IMR-90 (cell line): ENCODE measurements at regions not wholly inside any gene's neighbourhood (a gene's known extent, or its start where the extent isn't known, plus 50 kb on each side); places are given as distances from the start of the nearest gene placed in this dataset.

ENCODE experiments used
- ATAC-seq: fragments of 200-7000 bp; cut with Tn5 transposase; 2 replicates; pipeline ENCODE4 v1.9.1; 2020; ENCODE audit warnings: low read depth, mild to moderate bottlenecking, moderate library complexity
- BruUV-seq: library from RNA; stranded (reverse); fragments of 400-500 nt; replicated peaks from 2 replicates; lab custom pipeline; 2021; lab: Mats Ljungman, UMichigan
- CTCF ChIA-PET: fragments of 300-600 bp; formaldehyde crosslinking; extraction: SDS; loops from one replicate; lab custom pipeline; 2021; ENCODE audit warnings: antibody characterized with exemption; lab: Yijun Ruan, JAX
- POLR2A ChIA-PET: fragments of 300-600 bp; sonication (Branson Sonifier 250); formaldehyde crosslinking; loops from one replicate; lab custom pipeline; 2022; ENCODE audit warnings: antibody characterized with exemption; ENCODE audit not compliant: unreplicated experiment; lab: Charles Lee
- DNase-seq: peaks from one replicate; pipeline ENCODE4 v3.0.0; 2013
- H2AFZ ChIP-seq: replicated peaks from 2 replicates; pipeline ENCODE3; 2013; ENCODE audit warnings: low read length, mild to moderate bottlenecking; ENCODE audit not compliant: poor library complexity
- H2AK5ac ChIP-seq: 2 replicates; pipeline ENCODE4 v1.6.1; 2013; ENCODE audit warnings: low read depth, low read length, inconsistent platforms
- H2AK9ac ChIP-seq: replicated peaks from 2 replicates; pipeline ENCODE3; 2013; ENCODE audit warnings: mild to moderate bottlenecking, low read depth, low read length, moderate library complexity; ENCODE audit not compliant: poor library complexity
- H2BK120ac ChIP-seq: 2 replicates; pipeline ENCODE4 v1.6.1; 2013; ENCODE audit warnings: low read depth, low read length, inconsistent platforms
- H2BK15ac ChIP-seq: 3 replicates; pipeline ENCODE4 v1.6.1; 2013; ENCODE audit warnings: low read depth, low read length, inconsistent platforms
- H2BK20ac ChIP-seq: 2 replicates; pipeline ENCODE4 v1.6.1; 2013; ENCODE audit warnings: low read depth, mild to moderate bottlenecking, inconsistent platforms, low read length, moderate library complexity
- H2BK5ac ChIP-seq: 2 replicates; pipeline ENCODE4 v1.6.1; 2013; ENCODE audit warnings: mild to moderate bottlenecking, low read depth, low read length, inconsistent platforms; ENCODE audit not compliant: poor library complexity, severe bottlenecking
- H3K14ac ChIP-seq: replicated peaks from 2 replicates; pipeline ENCODE4 v1.6.1; 2013; ENCODE audit warnings: low read depth, low read length, inconsistent platforms
- H3K18ac ChIP-seq: 2 replicates; pipeline ENCODE4 v1.6.1; 2013; ENCODE audit warnings: low read depth, low read length, control low read depth
- H3K23ac ChIP-seq: 2 replicates; pipeline ENCODE4 v1.6.1; 2013; ENCODE audit warnings: low read depth, low read length, inconsistent platforms
- H3K27ac ChIP-seq: 2 replicates; pipeline ENCODE4 v1.5.1; 2013; ENCODE audit warnings: mild to moderate bottlenecking, control low read depth, low read length; ENCODE audit not compliant: insufficient read depth
- H3K27me3 ChIP-seq: 2 replicates; pipeline ENCODE4 v1.6.1; 2013; ENCODE audit warnings: low read length; ENCODE audit not compliant: control insufficient read depth, insufficient read depth
- H3K36me3 ChIP-seq: 2 replicates; pipeline ENCODE4 v1.6.1; 2013; ENCODE audit warnings: low read length, mixed read lengths; ENCODE audit not compliant: control insufficient read depth, insufficient read depth
- H3K4ac ChIP-seq: 2 replicates; pipeline ENCODE4 v1.6.1; 2013; ENCODE audit warnings: low read depth, low read length, inconsistent platforms
- H3K4me1 ChIP-seq: 2 replicates; pipeline ENCODE4 v1.6.1; 2013; ENCODE audit warnings: low read length, mixed read lengths; ENCODE audit not compliant: control insufficient read depth, insufficient read depth
- H3K4me2 ChIP-seq: 2 replicates; pipeline ENCODE4 v1.6.1; 2013; ENCODE audit warnings: low read depth, mild to moderate bottlenecking, control low read depth, low read length, moderate library complexity
- H3K4me3 ChIP-seq: 2 replicates; pipeline ENCODE4 v1.5.1; 2013; ENCODE audit warnings: low read depth, mild to moderate bottlenecking, control low read depth, low read length, moderate library complexity; ENCODE audit not compliant: insufficient read depth
- H3K56ac ChIP-seq: 2 replicates; pipeline ENCODE4 v1.6.1; 2013; ENCODE audit warnings: low read length, inconsistent platforms; ENCODE audit not compliant: insufficient read depth; ENCODE audit errors: extremely low read depth
- H3K79me1 ChIP-seq, 2 experiments: 2 replicates each; pipeline ENCODE4 v1.6.1; 2013; ENCODE audit warnings: low read length in 2 of 2, inconsistent platforms in 1 of 2, low read depth in 1 of 2
- H3K9ac ChIP-seq: 2 replicates; pipeline ENCODE4 v1.6.1; 2013; ENCODE audit warnings: low read depth, low read length, control low read depth
- H3K9me1 ChIP-seq: 2 replicates; pipeline ENCODE4 v1.6.1; 2013; ENCODE audit warnings: low read length, inconsistent platforms; ENCODE audit not compliant: insufficient read depth
- H3K9me3 ChIP-seq: 2 replicates; pipeline ENCODE4 v1.6.1; 2013; ENCODE audit warnings: low read length; ENCODE audit not compliant: control insufficient read depth, insufficient read depth
- H4K20me1 ChIP-seq: 2 replicates; pipeline ENCODE4 v1.6.1; 2013; ENCODE audit warnings: low read length, inconsistent platforms; ENCODE audit not compliant: insufficient read depth
- H4K5ac ChIP-seq: 2 replicates; pipeline ENCODE4 v1.6.1; 2013; ENCODE audit warnings: mild to moderate bottlenecking, low read depth, low read length, control low read depth
- H4K8ac ChIP-seq, 2 experiments: 2 replicates each; pipeline ENCODE4 v1.6.1; 2013; ENCODE audit warnings: low read depth in 2 of 2, low read length in 2 of 2, control low read depth in 1 of 2, inconsistent platforms in 1 of 2
- H4K91ac ChIP-seq: 2 replicates; pipeline ENCODE4 v1.6.1; 2013; ENCODE audit warnings: low read depth, low read length, inconsistent platforms; ENCODE audit not compliant: insufficient read depth
- MAFK ChIP-seq: IDR thresholded peaks from 2 replicates; pipeline ENCODE4 v1.6.1; 2012; ENCODE audit warnings: low read depth, low read length, improper control_type of control experiment
- RAD21 ChIP-seq: IDR thresholded peaks from 2 replicates; pipeline ENCODE4 v1.6.1; 2012; ENCODE audit warnings: low read length, improper control_type of control experiment
- WGBS, 2 experiments: methylation state at CpG; one replicate each; pipeline versions ENCODE4 v1.1.5 to v1.1.7; 2013; ENCODE audit warnings: missing lambda C conversion rate in 2 of 2; ENCODE audit not compliant: insufficient read length in 1 of 2; ENCODE audit errors: extremely low coverage in 2 of 2; 5-methylcytosine and 5-hydroxymethylcytosine counted together
- dilution Hi-C: fragments of 300-500 bp; cut with HindIII; formaldehyde crosslinking; loops from one replicate; pipeline ENCODE4 v1.14.3; 2018; ENCODE audit warnings: low sequenced_read_pairs; ENCODE audit not compliant: unreplicated experiment
- in situ Hi-C: fragments of 300-500 bp; cut with MboI; formaldehyde crosslinking; loops from 3 replicates; pipeline ENCODE4 v1.14.3; 2019; ENCODE audit warnings: low sequenced_read_pairs, inconsistent platforms, mixed read lengths
- intact Hi-C: fragments of 100-400 bp; cut with micrococcal nuclease; formaldehyde crosslinking; loops from 2 replicates; pipeline ENCODE4 v1.10.0; 2022
- TF ChIP-seq, protein P1 (sequence below): conservative IDR thresholded peaks from 2 replicates; pipeline ENCODE4 v1.5.1; 2012; ENCODE audit warnings: mild to moderate bottlenecking, low read depth, low read length, improper control_type of control experiment

DNA sequence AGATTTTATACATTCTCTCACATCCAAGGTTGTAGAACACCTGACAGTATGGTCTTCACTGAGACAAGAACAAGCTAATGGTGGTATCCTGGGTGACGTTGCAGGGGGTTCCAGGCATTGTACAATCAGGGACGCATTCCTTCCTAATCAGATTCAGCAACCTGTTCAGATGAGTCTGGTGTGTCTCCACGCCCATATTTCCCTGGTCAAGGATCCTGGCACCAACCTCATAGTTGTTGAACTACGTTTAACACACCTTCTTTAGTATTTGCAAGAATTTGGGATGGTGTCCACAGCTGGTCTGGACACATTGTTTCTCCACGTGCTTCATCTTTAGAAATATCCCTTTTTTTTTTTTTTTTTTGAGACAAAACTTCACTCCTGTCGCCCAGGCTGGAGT, 161.0 kb upstream of the CDYL start:
- H3K9ac ChIP-seq, result no peak overlapping the region
- in situ Hi-C loops, result no loop called here
- no peak overlapping the region for H2BK15ac ChIP-seq
- no peak overlapping the region for H3K4me2 ChIP-seq
- ChIA-PET CTCF (interaction anchor here (0.6 kb wide), 1 partner anchor 71 kb away, joined by 5 read pairs; no protein-coding TSS in a partner anchor), POLR2A (no interaction called here)
- H3K9me3 ChIP-seq, result no peaks in the 10 kb centered on the region
- no peak overlapping the region for H2AK5ac ChIP-seq
- 73% methylated on average over 2 of the region's 6 CpGs; no CpG with 5 or more reads in 1 of the 2 experiments for WGBS, 2 experiments
- dilution Hi-C loops, result no loop called here
- H3K56ac ChIP-seq, result no peak overlapping the region
- no peak overlapping the region for H3K4me3 ChIP-seq
- DNase-seq, result no peak
- BruUV-seq, result no TSS peak
- no peak overlapping the region for H4K91ac ChIP-seq
- no peak overlapping the region for H3K14ac ChIP-seq
- H4K5ac ChIP-seq, result no peak overlapping the region
- no peak overlapping the region for H4K8ac ChIP-seq
- H3K23ac ChIP-seq, result no peak overlapping the region
- no peak overlapping the region for H2BK5ac ChIP-seq
- no peak overlapping the region for H2BK120ac ChIP-seq
- no peak overlapping the region for H2AK9ac ChIP-seq
- H3K27me3 ChIP-seq, result no peaks in the 10 kb centered on the region
- 0 out of 2 replicates have a peak, but pooled peaks cover 6% of the 10 kb centered on the region for H3K9me1 ChIP-seq
- H3K4me1 ChIP-seq, result peaks cover 6% of the 10 kb centered on the region; the same call in 1 of the 2 replicates
- no peaks in the 10 kb centered on the region for H3K79me1 ChIP-seq
- no peak overlapping the region for H3K18ac ChIP-seq
- no peak overlapping the region for H2AFZ ChIP-seq
- intact Hi-C loops, result no loop called here
- no peaks in the 10 kb centered on the region for H3K36me3 ChIP-seq
- H3K27ac ChIP-seq, result no peak overlapping the region
- no peak overlapping the region for H2BK20ac ChIP-seq
- ATAC-seq, result no peak
- no peak overlapping the region for H3K4ac ChIP-seq
- TF ChIP-seq, protein P1, sequence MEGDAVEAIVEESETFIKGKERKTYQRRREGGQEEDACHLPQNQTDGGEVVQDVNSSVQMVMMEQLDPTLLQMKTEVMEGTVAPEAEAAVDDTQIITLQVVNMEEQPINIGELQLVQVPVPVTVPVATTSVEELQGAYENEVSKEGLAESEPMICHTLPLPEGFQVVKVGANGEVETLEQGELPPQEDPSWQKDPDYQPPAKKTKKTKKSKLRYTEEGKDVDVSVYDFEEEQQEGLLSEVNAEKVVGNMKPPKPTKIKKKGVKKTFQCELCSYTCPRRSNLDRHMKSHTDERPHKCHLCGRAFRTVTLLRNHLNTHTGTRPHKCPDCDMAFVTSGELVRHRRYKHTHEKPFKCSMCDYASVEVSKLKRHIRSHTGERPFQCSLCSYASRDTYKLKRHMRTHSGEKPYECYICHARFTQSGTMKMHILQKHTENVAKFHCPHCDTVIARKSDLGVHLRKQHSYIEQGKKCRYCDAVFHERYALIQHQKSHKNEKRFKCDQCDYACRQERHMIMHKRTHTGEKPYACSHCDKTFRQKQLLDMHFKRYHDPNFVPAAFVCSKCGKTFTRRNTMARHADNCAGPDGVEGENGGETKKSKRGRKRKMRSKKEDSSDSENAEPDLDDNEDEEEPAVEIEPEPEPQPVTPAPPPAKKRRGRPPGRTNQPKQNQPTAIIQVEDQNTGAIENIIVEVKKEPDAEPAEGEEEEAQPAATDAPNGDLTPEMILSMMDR, result no peak
- TF ChIP-seq RAD21 (no peak), MAFK (no peak)
- no peaks in the 10 kb centered on the region for H4K20me1 ChIP-seq
